CD4-positive, alpha-beta T cell treated with Interleukin-10 for 1 hour (primary cell): ENCODE measurements at regions not wholly inside any gene's neighbourhood (a gene's known extent, or its start where the extent isn't known, plus 50 kb on each side); places are given as distances from the start of the nearest gene placed in this dataset.

Experiments
- DNase-seq: peaks from one replicate; pipeline ENCODE4 v3.0.0-alpha.2; 2020

DNA sequence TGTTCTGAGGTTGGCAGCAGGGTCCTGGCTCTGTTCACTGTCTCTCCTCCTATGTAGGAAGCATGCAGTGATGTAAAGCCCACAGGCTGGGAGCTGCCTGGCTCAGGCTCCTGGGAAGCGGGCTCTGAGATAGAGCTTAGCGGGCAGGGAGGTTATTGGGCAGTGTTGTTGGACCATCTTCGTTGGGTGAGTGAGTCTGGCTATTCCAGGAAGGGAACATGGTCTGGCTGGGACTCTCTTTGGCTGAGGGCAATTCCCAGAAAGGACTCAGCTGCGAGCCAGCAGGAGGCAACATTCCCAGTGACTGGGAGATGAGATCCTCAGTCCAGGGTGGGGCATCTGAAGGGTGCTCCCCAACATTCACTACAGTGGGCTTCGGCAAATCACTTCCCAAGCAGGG lies 96.2 kb downstream of the CCDC185 start:
- no peak for DNase-seq

DNA sequence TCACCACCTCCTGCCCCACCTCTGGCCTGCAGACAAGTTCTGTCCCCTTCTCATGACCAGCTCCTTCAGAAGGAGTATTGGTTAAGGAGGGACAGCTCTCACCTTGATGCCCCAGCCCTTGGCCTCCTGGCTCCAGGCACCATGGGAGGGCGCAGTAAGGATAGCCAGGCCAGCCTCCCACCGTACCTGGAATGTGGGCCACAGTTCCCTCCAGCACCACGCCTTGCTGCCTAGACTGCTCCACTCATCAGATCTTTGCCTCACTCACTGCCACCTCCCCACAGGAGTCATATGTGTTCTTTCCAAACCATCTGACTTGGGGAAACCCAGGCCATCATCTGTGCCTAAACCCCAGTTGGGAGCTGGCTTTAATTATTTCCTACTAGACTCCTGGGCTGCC lies 97.0 kb downstream of the CCDC185 start:
- DNase-seq: no peak
